ENCODE measurements at regions not wholly inside any gene's neighbourhood (a gene's known extent, or its start where the extent isn't known, plus 50 kb on each side); places are given as distances from the start of the nearest gene placed in this dataset.

- Histone ChIP-seq H3K27ac (ENCODE audit: low read length) (no peak overlapping the region), H3K36me3 (ENCODE audit: insufficient read depth, low read length) (no peaks in the 10 kb centered on the region), H4K20me1 (ENCODE audit: insufficient read depth, low read length) (peaks cover 5% of the 10 kb centered on the region; the same call in 1 of the 2 replicates), H3K4me2 (ENCODE audit: insufficient read depth, low read length) (no peak overlapping the region), H3K4me3 (ENCODE audit: low read depth in 1 of 2, low read length in 2 of 2) (no peak overlapping the region), H3K27me3 (ENCODE audit: insufficient read depth, low read length, poor library complexity) (peaks cover 5% of the 10 kb centered on the region), H2AFZ (ENCODE audit: low read depth, low read length) (no peak overlapping the region), H3K4me1 (ENCODE audit: insufficient read depth, low read length) (no peaks in the 10 kb centered on the region), H3K9me3 (ENCODE audit: insufficient read depth, low read length, severe bottlenecking) (peaks cover 5% of the 10 kb centered on the region), H3K79me2 (ENCODE audit: insufficient read depth, low read length) (no peaks in the 10 kb centered on the region), H3K9ac (ENCODE audit: low read depth, low read length) (no peak overlapping the region)
- no peak for ATAC-seq (ENCODE audit: insufficient read depth, low read depth)
- DNase-seq = no peak
- TF ChIP-seq EZH2 (IDR thresholded peaks at IDR 0.05; ENCODE audit: borderline replicate concordance, low read depth, low read length, severe bottlenecking) (no peak), CTCF (IDR thresholded peaks at IDR 0.05; ENCODE audit: borderline replicate concordance, extremely low read depth, low read length, poor library complexity, severe bottlenecking) (no peak)
Measured at GRCh38 chr11:69361048-69361447, 67.1 kb downstream of the MYEOV start.

- DNase-seq = no peak
- TF ChIP-seq CTCF (IDR thresholded peaks at IDR 0.05; ENCODE audit: borderline replicate concordance, extremely low read depth, low read length, poor library complexity, severe bottlenecking) (no peak), EZH2 (IDR thresholded peaks at IDR 0.05; ENCODE audit: borderline replicate concordance, low read depth, low read length, severe bottlenecking) (no peak)
- Histone ChIP-seq H3K27ac (ENCODE audit: low read length) (no peak overlapping the region), H3K79me2 (ENCODE audit: insufficient read depth, low read length) (no peaks in the 10 kb centered on the region), H3K9ac (ENCODE audit: low read depth, low read length) (no peak overlapping the region), H3K4me2 (ENCODE audit: insufficient read depth, low read length) (no peak overlapping the region), H3K9me3 (ENCODE audit: insufficient read depth, low read length, severe bottlenecking) (peaks cover 5% of the 10 kb centered on the region), H3K27me3 (ENCODE audit: insufficient read depth, low read length, poor library complexity) (peaks cover 5% of the 10 kb centered on the region), H3K36me3 (ENCODE audit: insufficient read depth, low read length) (no peaks in the 10 kb centered on the region), H3K4me1 (ENCODE audit: insufficient read depth, low read length) (no peaks in the 10 kb centered on the region), H3K4me3 (ENCODE audit: low read depth in 1 of 2, low read length in 2 of 2) (no peak overlapping the region), H4K20me1 (ENCODE audit: insufficient read depth, low read length) (peaks cover 5% of the 10 kb centered on the region; the same call in 1 of the 2 replicates), H2AFZ (ENCODE audit: low read depth, low read length) (no peak overlapping the region)
- ATAC-seq (ENCODE audit: insufficient read depth, low read depth) = no peak
Measured at GRCh38 chr11:69361466-69361865, 67.5 kb downstream of the MYEOV start.

GRCh38 chr11:69362315-69362714, 68.4 kb downstream of the MYEOV start:
- no peak overlapping the region for H3K9ac ChIP-seq (ENCODE audit: low read depth, low read length)
- H3K4me2 ChIP-seq (ENCODE audit: insufficient read depth, low read length) = no peak overlapping the region
- DNase-seq = no peak

More at GRCh38 chr11:69362315-69362714, 68.4 kb downstream of the MYEOV start:
- H3K4me3 ChIP-seq (ENCODE audit: low read depth in 1 of 2, low read length in 2 of 2) = no peak overlapping the region
- no peaks in the 10 kb centered on the region for H3K36me3 ChIP-seq (ENCODE audit: insufficient read depth, low read length)
- H3K27me3 ChIP-seq (ENCODE audit: insufficient read depth, low read length, poor library complexity) = peaks cover 8% of the 10 kb centered on the region
- TF ChIP-seq EZH2 (IDR thresholded peaks at IDR 0.05; ENCODE audit: borderline replicate concordance, low read depth, low read length, severe bottlenecking) (no peak), CTCF (IDR thresholded peaks at IDR 0.05; ENCODE audit: borderline replicate concordance, extremely low read depth, low read length, poor library complexity, severe bottlenecking) (no peak)
- H3K79me2 ChIP-seq (ENCODE audit: insufficient read depth, low read length) = no peaks in the 10 kb centered on the region
- H4K20me1 ChIP-seq (ENCODE audit: insufficient read depth, low read length) = peaks cover 5% of the 10 kb centered on the region; the same call in 1 of the 2 replicates
- H2AFZ ChIP-seq (ENCODE audit: low read depth, low read length) = no peak overlapping the region
- ATAC-seq (ENCODE audit: insufficient read depth, low read depth) = no peak
- H3K4me1 ChIP-seq (ENCODE audit: insufficient read depth, low read length) = no peaks in the 10 kb centered on the region
- H3K9me3 ChIP-seq (ENCODE audit: insufficient read depth, low read length, severe bottlenecking) = peaks cover 5% of the 10 kb centered on the region
- no peak overlapping the region for H3K27ac ChIP-seq (ENCODE audit: low read length)
